Activated CD8-positive, alpha-beta memory T cell treated with anti-CD3 and anti-CD28 coated beads, Interleukin-2, amount 10 ng/mL, durations not matched to agents 7 days and 5 days (primary cell): ENCODE measurements at regions not wholly inside any gene's neighbourhood (a gene's known extent, or its start where the extent isn't known, plus 50 kb on each side); places are given as distances from the start of the nearest gene placed in this dataset.
A peak's percentile ranks its signal among the peaks of the same experiment; 100 is the strongest.
"Not testable (repeated sequence)": the region's sequence is repeated elsewhere in the genome, so short reads cannot be mapped to it uniquely, and the experiment has no call there.

Experiments used
- ATAC-seq: fragments of 150-1000 bp; cut with Tn5 transposase; one replicate; pipeline ENCODE4 v1.10.0; 2021; ENCODE audit warnings: moderate library complexity
- CTCF ChIA-PET: fragments of 350-600 bp; sonication (Branson Sonifier 250); formaldehyde crosslinking; loops from one replicate; lab custom pipeline; 2021; ENCODE audit warnings: antibody characterized with exemption; lab: Charles Lee
- DNase-seq: peaks from one replicate; pipeline ENCODE4 v3.0.0-alpha.2; 2020
- H3K27ac Mint-ChIP-seq: one replicate; pipeline ENCODE4 v1.8.0; 2021; ENCODE audit warnings: mild to moderate bottlenecking, mixed read lengths
- H3K27me3 Mint-ChIP-seq: one replicate; pipeline ENCODE4 v1.8.0; 2021; ENCODE audit warnings: mixed read lengths
- H3K36me3 Mint-ChIP-seq: one replicate; pipeline ENCODE4 v1.8.0; 2021; ENCODE audit warnings: mild to moderate bottlenecking, mixed read lengths
- H3K4me1 Mint-ChIP-seq: one replicate; pipeline ENCODE4 v1.8.0; 2021; ENCODE audit warnings: mixed read lengths
- H3K4me3 Mint-ChIP-seq: one replicate; pipeline ENCODE4 v1.8.0; 2021; ENCODE audit warnings: mild to moderate bottlenecking, moderate library complexity, mixed read lengths
- H3K9me3 Mint-ChIP-seq: one replicate; pipeline ENCODE4 v1.8.0; 2022; ENCODE audit warnings: low read depth, mixed read lengths

DNA sequence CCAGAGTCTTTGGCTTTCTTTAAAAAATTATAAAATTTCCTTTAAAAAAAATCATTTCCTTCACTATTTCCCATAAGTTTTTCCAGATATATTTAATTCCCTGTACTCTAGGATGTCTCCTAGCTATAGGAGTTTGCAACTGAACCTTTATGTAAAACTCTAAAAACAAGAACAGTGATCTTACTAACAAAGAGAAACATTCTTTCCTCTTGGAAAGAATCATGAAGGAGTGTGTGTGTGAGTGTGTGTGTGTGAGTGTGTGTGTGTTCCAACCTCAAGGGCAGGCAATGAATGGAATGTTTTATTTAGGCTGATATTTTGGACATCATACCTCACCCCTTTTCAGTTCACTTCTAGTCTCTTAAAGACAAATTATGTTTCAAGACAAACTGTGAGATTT is 309.2 kb downstream of the CEMIP2 start:
- H3K36me3 Mint-ChIP-seq, result no peaks in the 10 kb centered on the region
- H3K9me3 Mint-ChIP-seq, result no peaks in the 10 kb centered on the region
- CTCF ChIA-PET, result no interaction called here
- no peak overlapping the region for H3K4me3 Mint-ChIP-seq
- no peaks in the 10 kb centered on the region for H3K4me1 Mint-ChIP-seq
- H3K27ac Mint-ChIP-seq, result no peak overlapping the region
- H3K27me3 Mint-ChIP-seq, result peaks cover 5% of the 10 kb centered on the region
- DNase-seq, result no peak
- no peak for ATAC-seq

DNA sequence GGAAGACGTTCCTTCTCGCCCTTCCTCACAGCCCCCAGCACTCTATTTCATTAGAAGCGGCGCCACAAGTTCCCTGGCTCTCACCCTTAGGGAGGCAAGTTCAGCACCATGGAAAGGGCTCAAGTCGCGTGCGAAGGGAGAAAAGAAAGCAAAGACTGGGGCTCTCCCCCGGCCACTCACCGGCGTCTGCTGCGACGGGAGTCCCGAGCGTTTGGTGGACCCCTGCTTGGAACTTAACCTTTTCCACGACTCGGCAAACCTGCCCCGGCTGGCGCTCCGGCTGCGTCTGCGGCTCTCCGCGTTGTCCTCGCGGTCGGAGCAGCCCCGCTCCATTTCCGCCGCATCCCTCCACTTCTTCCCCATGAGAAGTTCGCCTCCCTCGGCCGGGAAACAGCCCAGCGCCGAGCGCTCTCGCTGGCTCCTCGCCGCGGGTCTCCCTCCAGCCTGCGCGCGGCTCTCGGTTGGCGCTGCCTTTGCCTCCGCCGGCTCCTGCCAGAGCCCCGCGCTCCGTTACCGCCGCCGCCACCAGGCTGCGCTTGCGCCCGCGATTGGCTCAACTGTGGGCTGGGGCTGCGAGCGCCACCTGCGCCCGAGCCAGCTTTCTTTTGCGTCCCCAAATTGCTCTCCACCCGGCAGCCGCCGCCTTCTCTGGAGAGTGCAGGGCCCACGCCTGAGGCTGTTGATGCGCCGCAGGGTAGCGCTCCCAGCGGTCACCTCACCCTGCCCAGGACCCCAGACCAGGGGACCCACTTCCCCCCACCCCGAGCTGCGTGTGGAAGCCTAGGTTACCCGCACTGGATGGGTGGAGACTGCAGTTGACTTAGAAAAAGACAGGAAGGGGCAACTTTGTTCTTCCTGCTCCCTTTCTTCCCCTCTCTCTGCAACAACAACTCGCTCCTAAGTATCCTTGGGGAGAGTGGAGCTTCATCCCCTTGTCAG is 321.6 kb downstream of the CEMIP2 start:
- Mint-ChIP-seq H3K9me3 (no peaks in the 10 kb centered on the region), H3K27me3 (peaks cover 39% of the 10 kb centered on the region), H3K36me3 (no peaks in the 10 kb centered on the region), H3K4me3 (peak overlapping the region; percentile 28), H3K27ac (no peak overlapping the region), H3K4me1 (peaks cover 3% of the 10 kb centered on the region)
- peak; percentile 83 for ATAC-seq
- CTCF ChIA-PET, result interaction anchor here (1.1 kb wide), 1 partner anchor 323 kb away, joined by 3 read pairs; no protein-coding TSS in a partner anchor
- peak; percentile 70 for DNase-seq

DNA sequence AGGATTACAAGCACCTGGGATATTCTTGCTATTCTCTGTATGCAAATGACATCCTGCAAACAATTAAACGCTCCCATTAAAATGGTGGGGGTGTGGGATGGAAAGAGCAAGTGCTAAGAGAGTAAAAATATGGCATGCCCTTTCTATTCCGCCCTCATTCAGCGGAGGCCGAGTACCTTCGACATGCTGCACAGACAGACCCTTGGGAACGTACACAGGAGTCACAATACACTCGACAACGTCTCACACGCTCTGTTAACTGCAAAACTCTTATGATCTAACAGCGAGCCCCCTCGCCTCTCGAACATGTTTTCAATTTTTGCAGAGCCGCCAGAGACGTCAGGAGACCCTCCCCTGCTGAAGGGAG is 322.2 kb downstream of the CEMIP2 start:
- H3K9me3 Mint-ChIP-seq, result no peaks in the 10 kb centered on the region
- H3K27ac Mint-ChIP-seq, result no peak overlapping the region
- peaks cover 39% of the 10 kb centered on the region for H3K27me3 Mint-ChIP-seq
- no peaks in the 10 kb centered on the region for H3K36me3 Mint-ChIP-seq
- DNase-seq (no peak), ATAC-seq (no peak)
- CTCF ChIA-PET, result no interaction called here
- H3K4me3 Mint-ChIP-seq, result peak overlapping the region; percentile 18
- H3K4me1 Mint-ChIP-seq, result peaks cover 3% of the 10 kb centered on the region

DNA sequence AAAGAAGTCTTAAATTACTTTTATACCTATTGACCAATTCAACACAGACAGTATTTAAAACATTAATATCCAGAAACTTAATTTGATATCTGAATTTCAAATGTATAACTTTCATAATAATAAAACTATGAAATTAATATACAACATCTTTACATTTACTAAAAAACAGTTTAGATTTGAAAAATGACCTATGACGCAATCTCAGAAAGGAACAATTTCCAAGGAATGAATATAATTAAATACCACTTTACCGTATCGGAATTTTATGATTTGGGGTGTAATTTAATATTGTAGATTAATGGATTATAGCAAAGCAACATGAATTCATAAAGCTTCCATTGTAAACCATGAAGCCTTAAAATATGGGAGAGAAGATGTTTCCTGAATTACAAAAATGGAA is 321.5 kb upstream of the TRPM3 start:
- ATAC-seq (no peak), DNase-seq (no peak)
- Mint-ChIP-seq H3K9me3 (no peaks in the 10 kb centered on the region), H3K36me3 (no peaks in the 10 kb centered on the region), H3K4me1 (peaks cover 3% of the 10 kb centered on the region), H3K27me3 (peaks cover 28% of the 10 kb centered on the region), H3K27ac (no peak overlapping the region), H3K4me3 (no peak overlapping the region)
- CTCF ChIA-PET, result no interaction called here

DNA sequence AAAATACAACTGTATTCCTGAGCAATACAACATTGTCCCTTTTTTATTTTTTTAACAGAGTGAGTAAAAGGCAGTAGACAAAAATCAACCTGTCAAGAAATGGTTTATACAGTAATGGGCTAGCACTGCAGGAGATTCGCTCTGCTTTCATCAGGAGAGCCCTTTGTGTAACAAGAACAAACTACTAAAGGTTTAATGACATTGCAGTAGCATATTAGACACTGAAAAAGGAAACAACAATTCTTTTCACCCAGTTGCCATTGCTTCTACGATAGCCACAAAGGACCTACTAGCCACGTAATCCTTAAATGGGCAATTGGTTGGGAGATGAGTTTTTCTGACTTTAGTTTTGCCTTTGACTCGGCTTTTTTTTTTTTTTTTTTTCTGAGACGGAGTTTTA is 319.8 kb upstream of the TRPM3 start:
- Mint-ChIP-seq H3K9me3 (no peaks in the 10 kb centered on the region), H3K4me3 (no peak overlapping the region), H3K4me1 (no peaks in the 10 kb centered on the region), H3K27ac (no peak overlapping the region), H3K27me3 (peaks cover 14% of the 10 kb centered on the region), H3K36me3 (no peaks in the 10 kb centered on the region)
- DNase-seq, result no peak
- ATAC-seq, result no peak
- CTCF ChIA-PET, result no interaction called here

DNA sequence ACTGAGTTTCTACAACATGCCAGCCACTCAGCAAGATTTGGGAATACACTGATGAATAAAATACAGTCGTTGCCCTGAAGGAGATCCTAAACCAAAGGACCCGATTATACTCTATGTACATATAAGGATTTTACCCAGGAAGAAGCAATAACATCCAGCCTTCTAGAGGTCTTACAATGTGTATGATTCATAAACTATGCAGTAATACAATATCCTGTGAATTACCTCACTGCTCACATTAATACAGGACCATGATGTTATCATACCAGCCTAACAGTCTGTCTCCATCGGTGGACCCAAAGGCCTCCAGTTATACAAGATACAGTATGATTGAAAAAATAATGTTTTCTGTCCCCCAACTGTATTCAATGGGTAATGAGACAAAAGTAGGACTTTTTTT is 310.5 kb upstream of the TRPM3 start:
- CTCF ChIA-PET, result interaction anchor here (0.6 kb wide), 1 partner anchor 481 kb away, joined by 3 read pairs; no protein-coding TSS in a partner anchor
- H3K4me1 Mint-ChIP-seq, result no peaks in the 10 kb centered on the region
- ATAC-seq (no peak), DNase-seq (no peak)
- H3K27me3 Mint-ChIP-seq, result peaks cover 2% of the 10 kb centered on the region
- H3K36me3 Mint-ChIP-seq, result no peaks in the 10 kb centered on the region
- H3K4me3 Mint-ChIP-seq, result no peak overlapping the region
- H3K27ac Mint-ChIP-seq, result no peak overlapping the region
- no peaks in the 10 kb centered on the region for H3K9me3 Mint-ChIP-seq

DNA sequence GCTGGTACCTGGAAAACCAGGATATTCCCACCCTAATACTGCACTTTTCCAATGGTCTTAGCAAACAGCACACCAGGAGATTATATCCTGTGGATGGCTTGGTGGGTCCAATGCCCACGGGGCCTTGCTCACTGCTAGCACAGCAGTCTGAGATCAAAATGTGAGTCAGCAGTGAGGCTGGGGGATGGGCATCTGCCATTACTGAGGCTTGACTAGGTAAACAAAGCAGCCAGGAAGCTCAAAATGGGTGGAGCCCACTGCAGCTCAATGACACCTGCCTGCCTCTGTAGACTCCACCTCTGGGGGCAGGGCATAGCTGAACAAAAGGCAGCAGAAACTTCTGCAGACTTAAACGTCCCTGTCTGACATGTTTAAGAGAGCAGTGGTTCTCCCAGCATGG is 285.9 kb upstream of the TRPM3 start:
- H3K27me3 Mint-ChIP-seq, ATAC-seq, CTCF ChIA-PET, DNase-seq, H3K4me3 Mint-ChIP-seq, H3K36me3 Mint-ChIP-seq, H3K27ac Mint-ChIP-seq, H3K9me3 Mint-ChIP-seq, H3K4me1 Mint-ChIP-seq: not testable (repeated sequence)

DNA sequence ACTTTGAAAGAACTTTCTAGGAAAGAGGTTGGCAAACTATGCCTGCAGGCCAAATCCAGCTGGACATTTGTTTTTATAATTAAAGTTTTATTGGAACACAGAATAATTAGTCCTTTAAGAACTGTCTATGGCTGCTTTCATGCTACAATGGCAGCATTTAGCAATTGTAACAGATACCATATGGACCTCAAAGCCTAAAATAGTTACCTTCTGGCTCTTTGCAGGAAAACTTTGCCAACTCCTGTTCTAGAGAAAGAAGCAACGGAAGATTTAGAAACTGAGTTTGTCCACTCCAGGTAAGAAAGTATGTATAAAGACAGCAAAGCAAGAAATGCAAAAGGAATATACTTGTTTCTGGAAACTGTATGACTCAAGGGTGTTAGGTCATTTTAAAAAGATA is 281.7 kb upstream of the TRPM3 start:
- no peaks in the 10 kb centered on the region for H3K9me3 Mint-ChIP-seq
- H3K4me3 Mint-ChIP-seq, result no peak overlapping the region
- no peaks in the 10 kb centered on the region for H3K4me1 Mint-ChIP-seq
- no peak for ATAC-seq
- CTCF ChIA-PET, result no interaction called here
- no peaks in the 10 kb centered on the region for H3K27me3 Mint-ChIP-seq
- DNase-seq, result no peak
- no peaks in the 10 kb centered on the region for H3K36me3 Mint-ChIP-seq
- no peak overlapping the region for H3K27ac Mint-ChIP-seq

DNA sequence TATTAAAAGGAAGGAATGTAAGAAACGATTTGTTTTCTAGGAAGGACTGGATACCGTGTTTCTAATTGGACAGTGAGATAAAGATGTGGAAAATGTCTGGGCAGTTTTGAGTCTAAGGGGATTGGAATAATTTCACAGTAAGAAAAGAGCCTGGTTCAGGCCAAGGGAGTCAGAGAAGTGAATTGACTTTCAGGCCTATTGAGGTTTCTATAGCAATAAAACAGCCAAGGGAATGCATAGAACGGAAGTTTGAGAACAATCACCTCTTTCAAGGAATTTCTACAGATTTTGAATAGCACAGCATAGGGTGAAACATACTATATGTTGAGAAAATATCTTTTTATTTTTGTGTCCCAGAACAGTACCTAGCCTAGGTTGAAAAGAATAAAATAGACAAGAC is 271.6 kb upstream of the TRPM3 start:
- no peaks in the 10 kb centered on the region for H3K36me3 Mint-ChIP-seq
- DNase-seq (no peak), ATAC-seq (no peak)
- no peak overlapping the region for H3K27ac Mint-ChIP-seq
- no peak overlapping the region for H3K4me3 Mint-ChIP-seq
- H3K27me3 Mint-ChIP-seq, result no peaks in the 10 kb centered on the region
- CTCF ChIA-PET, result no interaction called here
- H3K4me1 Mint-ChIP-seq, result no peaks in the 10 kb centered on the region
- no peaks in the 10 kb centered on the region for H3K9me3 Mint-ChIP-seq

DNA sequence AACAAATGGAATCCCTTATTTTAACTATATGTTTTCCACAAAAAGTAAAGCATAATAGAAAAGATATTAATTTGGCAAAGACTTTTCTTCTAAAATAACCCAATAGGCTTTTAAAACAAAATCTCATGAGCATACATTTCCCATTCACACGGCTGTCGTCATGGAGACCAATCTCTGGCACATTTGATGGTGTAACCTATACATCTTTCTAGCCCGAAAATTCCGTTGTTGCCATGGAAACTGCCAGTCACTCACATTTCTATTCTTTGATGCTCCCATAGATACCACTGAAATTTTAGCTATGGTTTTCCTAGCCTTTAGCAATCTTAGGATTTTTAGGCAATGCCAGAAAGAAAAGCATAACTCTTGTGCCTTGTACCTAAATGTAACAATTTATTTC is 262.9 kb upstream of the TRPM3 start:
- no peaks in the 10 kb centered on the region for H3K27me3 Mint-ChIP-seq
- CTCF ChIA-PET, result no interaction called here
- DNase-seq (no peak), ATAC-seq (no peak)
- no peaks in the 10 kb centered on the region for H3K9me3 Mint-ChIP-seq
- H3K4me1 Mint-ChIP-seq, result no peaks in the 10 kb centered on the region
- no peak overlapping the region for H3K27ac Mint-ChIP-seq
- no peak overlapping the region for H3K4me3 Mint-ChIP-seq
- no peaks in the 10 kb centered on the region for H3K36me3 Mint-ChIP-seq

DNA sequence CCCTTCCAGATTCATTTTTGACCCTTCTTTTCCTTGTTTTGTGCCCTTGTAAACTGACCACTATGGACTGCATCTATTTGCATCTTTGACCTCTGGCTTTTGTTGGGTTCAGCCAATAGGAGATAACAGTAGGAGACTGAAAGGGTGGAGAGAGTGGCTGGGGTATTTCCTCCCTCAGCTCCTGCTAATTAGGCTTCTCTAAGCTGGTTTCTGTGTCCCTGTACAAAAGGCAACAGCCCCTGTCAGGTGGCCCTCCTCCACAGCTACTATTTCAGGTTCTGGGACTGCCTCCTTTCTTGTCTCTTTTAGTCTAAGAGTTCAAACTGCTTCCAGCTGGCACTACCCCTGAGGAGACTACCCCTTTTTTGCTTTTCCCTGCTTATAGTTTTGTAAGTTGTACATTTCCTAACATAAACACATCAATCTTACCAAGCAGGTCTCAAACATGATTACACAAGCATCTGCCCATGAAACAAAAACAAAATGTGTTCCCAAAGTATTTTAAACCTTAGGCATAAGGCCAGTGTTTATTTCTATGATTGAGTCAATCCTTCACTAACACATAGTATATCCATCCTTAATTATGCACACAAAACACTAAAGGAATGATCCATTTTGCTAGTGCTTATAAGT is 262.0 kb upstream of the TRPM3 start:
- Mint-ChIP-seq H3K9me3 (no peaks in the 10 kb centered on the region), H3K27ac (no peak overlapping the region), H3K4me3 (no peak overlapping the region), H3K27me3 (no peaks in the 10 kb centered on the region), H3K4me1 (no peaks in the 10 kb centered on the region), H3K36me3 (no peaks in the 10 kb centered on the region)
- CTCF ChIA-PET, result no interaction called here
- no peak for DNase-seq
- no peak for ATAC-seq

DNA sequence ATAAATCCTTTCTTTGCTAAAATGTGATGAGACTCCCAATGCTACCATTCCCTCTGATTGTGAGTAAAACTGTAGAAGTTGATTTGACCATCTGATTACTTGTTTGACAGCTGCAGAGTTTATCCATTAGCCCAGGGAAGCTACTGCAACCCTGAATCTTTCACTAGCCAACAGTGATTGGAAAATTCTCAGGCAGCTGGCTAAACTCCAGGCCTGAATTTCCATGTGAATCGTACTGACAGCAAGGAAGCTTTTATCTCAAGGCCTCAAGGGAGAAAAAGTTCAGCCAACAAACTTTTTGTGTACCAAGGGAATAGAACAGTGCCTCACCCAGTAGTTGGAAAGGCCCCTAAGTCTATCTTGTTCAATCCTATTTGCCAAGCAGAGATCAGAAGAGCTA is 246.7 kb upstream of the TRPM3 start:
- DNase-seq (no peak), ATAC-seq (no peak)
- Mint-ChIP-seq H3K36me3 (no peaks in the 10 kb centered on the region), H3K27me3 (no peaks in the 10 kb centered on the region), H3K27ac (no peak overlapping the region), H3K4me1 (no peaks in the 10 kb centered on the region), H3K9me3 (no peaks in the 10 kb centered on the region), H3K4me3 (no peak overlapping the region)
- CTCF ChIA-PET, result no interaction called here

DNA sequence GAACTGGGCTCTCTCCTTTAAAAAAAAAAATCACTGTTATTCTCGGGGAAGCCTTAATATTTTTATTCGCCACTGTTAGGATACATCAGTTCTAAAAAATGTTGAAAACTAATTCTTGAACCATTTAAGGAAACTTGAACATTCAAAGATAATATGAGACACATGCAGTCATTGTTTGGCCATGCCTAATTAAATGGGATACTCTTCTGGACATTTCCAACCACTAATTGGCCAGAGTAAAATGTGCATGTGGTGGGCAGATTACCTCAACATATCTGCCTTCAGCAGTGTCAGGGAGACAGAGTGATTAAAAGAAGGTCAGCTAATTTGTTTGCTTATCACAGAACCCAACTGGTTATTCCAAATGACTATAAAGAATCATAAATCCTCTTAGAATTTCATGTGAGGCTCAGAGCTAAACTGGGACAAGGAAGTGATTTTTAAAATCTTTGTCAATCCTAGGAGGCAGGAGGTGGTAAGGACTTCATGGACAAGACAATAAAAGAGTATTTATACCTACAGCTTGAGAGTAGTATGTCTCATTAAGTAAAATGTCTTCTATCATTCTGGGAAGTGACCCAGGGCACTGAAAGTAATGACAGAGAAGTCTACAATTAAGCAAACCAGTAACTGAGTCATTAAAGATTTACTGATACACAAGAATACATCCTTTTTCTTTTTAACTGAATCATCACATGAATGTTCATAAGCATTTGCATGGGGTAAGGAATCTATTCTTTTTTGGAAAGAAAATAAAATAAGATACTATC is 242.9 kb upstream of the TRPM3 start:
- Mint-ChIP-seq H3K4me1 (no peaks in the 10 kb centered on the region), H3K27ac (no peak overlapping the region), H3K36me3 (no peaks in the 10 kb centered on the region), H3K4me3 (no peak overlapping the region), H3K27me3 (no peaks in the 10 kb centered on the region), H3K9me3 (no peaks in the 10 kb centered on the region)
- CTCF ChIA-PET, result interaction anchor here (0.5 kb wide), 1 partner anchor 442 kb away, joined by 4 read pairs; no protein-coding TSS in a partner anchor
- no peak for DNase-seq
- ATAC-seq, result no peak
